Vagina (tissue), 2 donors: ENCODE measurements at regions not wholly inside any gene's neighbourhood (a gene's known extent, or its start where the extent isn't known, plus 50 kb on each side); places are given as distances from the start of the nearest gene placed in this dataset.

Source experiments
- DNase-seq, 2 donors: peaks; one replicate each; pipeline ENCODE4 v3.0.0-alpha.2; 2017; ENCODE audit errors: extremely low spot score in 2 of 2
- H3K27ac ChIP-seq: fragments of 200-600 bp; sonication (generic); one replicate; pipeline ENCODE4 v1.5.1; 2019
- H3K27me3 ChIP-seq: fragments of 200-600 bp; sonication (generic); one replicate; pipeline ENCODE4 v1.5.1; 2019
- H3K36me3 ChIP-seq, 2 donors: fragments of 200-600 bp; sonication (generic); one replicate each; pipeline ENCODE4 v1.5.1; 2017 to 2019
- H3K4me1 ChIP-seq: fragments of 200-600 bp; sonication (generic); one replicate; pipeline ENCODE4 v1.5.1; 2019
- H3K4me3 ChIP-seq, 2 donors: fragments of 200-600 bp; sonication (generic); 1 replicate in 1 of 2; 2 replicates in 1 of 2; pipeline ENCODE4 v1.5.1; 2016 to 2019
- H3K9me3 ChIP-seq: fragments of 200-600 bp; sonication (generic); one replicate; pipeline ENCODE4 v1.5.1; 2019
- CTCF ChIP-seq, 3 experiments: fragments of 450-650 bp in 2 of 3; fragments of 200-600 bp in 1 of 3; sonication (generic) in 1 of 3; IDR thresholded peaks; one replicate each; pipeline ENCODE4 v1.5.1; 2017 to 2019; ENCODE audit warnings: antibody characterized with exemption in 3 of 3, mild to moderate bottlenecking in 2 of 3, moderate library complexity in 2 of 3
- POLR2A ChIP-seq, 2 donors: fragments of 450-650 bp; IDR thresholded peaks; one replicate each; pipeline ENCODE4 v1.6.1; 2017; ENCODE audit warnings: antibody characterized with exemption in 2 of 2, mild to moderate bottlenecking in 2 of 2, moderate library complexity in 2 of 2
- POLR2AphosphoS5 ChIP-seq, 2 donors: sonication (generic); formaldehyde crosslinking; IDR thresholded peaks; one replicate each; pipeline ENCODE4 v1.9.0; 2017; ENCODE audit warnings: antibody characterized with exemption in 2 of 2, mild to moderate bottlenecking in 2 of 2, low read depth in 1 of 2; ENCODE audit not compliant: insufficient read depth in 1 of 2
- intact Hi-C: fragments of 100-400 bp; cut with DNase I; formaldehyde crosslinking; loops from one replicate; pipeline ENCODE4 v1.15.1; 2023

GRCh38 chr2:144715992-144716391 lies 196.1 kb upstream of the ZEB2 start:
- intact Hi-C loops: no loop called here
- TF ChIP-seq POLR2AphosphoS5 (IDR thresholded peaks at IDR 0.05; ENCODE audit: insufficient read depth in 1 of 2, low read depth in 1 of 2) (no peak), POLR2A (IDR thresholded peaks at IDR 0.05) (no peak), CTCF (IDR thresholded peaks at IDR 0.05) (no peak)

GRCh38 chr2:144713410-144713809 lies 193.5 kb upstream of the ZEB2 start:
- Histone ChIP-seq H3K36me3 (no peaks in the 10 kb centered on the region), H3K4me1 (peaks cover 8% of the 10 kb centered on the region), H3K9me3 (no peaks in the 10 kb centered on the region), H3K4me3 (no peak overlapping the region), H3K27ac (no peak overlapping the region), H3K27me3 (no peaks in the 10 kb centered on the region)
- TF ChIP-seq CTCF (IDR thresholded peaks at IDR 0.05) (no peak), POLR2A (IDR thresholded peaks at IDR 0.05) (no peak), POLR2AphosphoS5 (IDR thresholded peaks at IDR 0.05; ENCODE audit: insufficient read depth in 1 of 2, low read depth in 1 of 2) (no peak)
- intact Hi-C loops: no loop called here
- DNase-seq: no peak

More at GRCh38 chr2:144715992-144716391, 196.1 kb upstream of the ZEB2 start:
- H3K27me3 ChIP-seq: no peaks in the 10 kb centered on the region
- no peak for DNase-seq
- H3K4me3 ChIP-seq: no peak overlapping the region
- peaks cover 8% of the 10 kb centered on the region for H3K4me1 ChIP-seq
- no peaks in the 10 kb centered on the region for H3K36me3 ChIP-seq
- no peaks in the 10 kb centered on the region for H3K9me3 ChIP-seq
- no peak overlapping the region for H3K27ac ChIP-seq

- intact Hi-C loops: no loop called here
- DNase-seq: no peak
- Histone ChIP-seq H3K36me3 (no peaks in the 10 kb centered on the region), H3K4me3 (no peak overlapping the region), H3K4me1 (peaks cover 8% of the 10 kb centered on the region), H3K9me3 (no peaks in the 10 kb centered on the region), H3K27ac (no peak overlapping the region), H3K27me3 (no peaks in the 10 kb centered on the region)
- TF ChIP-seq CTCF (IDR thresholded peaks at IDR 0.05) (no peak), POLR2A (IDR thresholded peaks at IDR 0.05) (no peak), POLR2AphosphoS5 (IDR thresholded peaks at IDR 0.05; ENCODE audit: insufficient read depth in 1 of 2, low read depth in 1 of 2) (no peak)
Measured at GRCh38 chr2:144712550-144712940, 192.6 kb upstream of the ZEB2 start.

- H3K4me1 ChIP-seq: peaks cover 8% of the 10 kb centered on the region
- no peak for TF ChIP-seq CTCF (IDR thresholded peaks at IDR 0.05)
- H3K9me3 ChIP-seq: no peaks in the 10 kb centered on the region
- H3K27me3 ChIP-seq: no peaks in the 10 kb centered on the region
- DNase-seq: no peak
- H3K36me3 ChIP-seq: no peaks in the 10 kb centered on the region
- H3K4me3 ChIP-seq: no peak overlapping the region
- intact Hi-C loops: no loop called here
- no peak overlapping the region for H3K27ac ChIP-seq
Measured at GRCh38 chr2:144711630-144712549, 192.0 kb upstream of the ZEB2 start.

- no peak for DNase-seq
- TF ChIP-seq CTCF (IDR thresholded peaks at IDR 0.05) (no peak), POLR2AphosphoS5 (IDR thresholded peaks at IDR 0.05; ENCODE audit: insufficient read depth in 1 of 2, low read depth in 1 of 2) (no peak)
- intact Hi-C loops: no loop called here
- Histone ChIP-seq H3K27ac (no peak overlapping the region), H3K4me1 (peaks cover 8% of the 10 kb centered on the region), H3K36me3 (no peaks in the 10 kb centered on the region), H3K9me3 (no peaks in the 10 kb centered on the region), H3K27me3 (no peaks in the 10 kb centered on the region), H3K4me3 (no peak overlapping the region)
Measured at GRCh38 chr2:144711084-144711483, 191.2 kb upstream of the ZEB2 start.
